ENCODE measurements at regions not wholly inside any gene's neighbourhood (a gene's known extent, or its start where the extent isn't known, plus 50 kb on each side); places are given as distances from the start of the nearest gene placed in this dataset.
"Not testable (repeated sequence)": the region's sequence is repeated elsewhere in the genome, so short reads cannot be mapped to it uniquely, and the experiment has no call there.

GRCh38 chr2:128596396-128597120 is 277.9 kb upstream of the HS6ST1 start:
- H3K4me3 ChIP-seq (ENCODE audit: low read length): no peak overlapping the region
- no peak for DNase-seq (ENCODE audit: low read depth)
- TF ChIP-seq, protein P1, sequence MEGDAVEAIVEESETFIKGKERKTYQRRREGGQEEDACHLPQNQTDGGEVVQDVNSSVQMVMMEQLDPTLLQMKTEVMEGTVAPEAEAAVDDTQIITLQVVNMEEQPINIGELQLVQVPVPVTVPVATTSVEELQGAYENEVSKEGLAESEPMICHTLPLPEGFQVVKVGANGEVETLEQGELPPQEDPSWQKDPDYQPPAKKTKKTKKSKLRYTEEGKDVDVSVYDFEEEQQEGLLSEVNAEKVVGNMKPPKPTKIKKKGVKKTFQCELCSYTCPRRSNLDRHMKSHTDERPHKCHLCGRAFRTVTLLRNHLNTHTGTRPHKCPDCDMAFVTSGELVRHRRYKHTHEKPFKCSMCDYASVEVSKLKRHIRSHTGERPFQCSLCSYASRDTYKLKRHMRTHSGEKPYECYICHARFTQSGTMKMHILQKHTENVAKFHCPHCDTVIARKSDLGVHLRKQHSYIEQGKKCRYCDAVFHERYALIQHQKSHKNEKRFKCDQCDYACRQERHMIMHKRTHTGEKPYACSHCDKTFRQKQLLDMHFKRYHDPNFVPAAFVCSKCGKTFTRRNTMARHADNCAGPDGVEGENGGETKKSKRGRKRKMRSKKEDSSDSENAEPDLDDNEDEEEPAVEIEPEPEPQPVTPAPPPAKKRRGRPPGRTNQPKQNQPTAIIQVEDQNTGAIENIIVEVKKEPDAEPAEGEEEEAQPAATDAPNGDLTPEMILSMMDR (conservative IDR thresholded peaks at IDR 0.05; ENCODE audit: low read length): no peak

GRCh38 chr2:128597121-128597762 is 278.6 kb upstream of the HS6ST1 start:
- TF ChIP-seq, protein P1 (conservative IDR thresholded peaks at IDR 0.05; ENCODE audit: low read length): no peak
- H3K4me3 ChIP-seq (ENCODE audit: low read length): no peak overlapping the region
- DNase-seq (ENCODE audit: low read depth): no peak

DNA sequence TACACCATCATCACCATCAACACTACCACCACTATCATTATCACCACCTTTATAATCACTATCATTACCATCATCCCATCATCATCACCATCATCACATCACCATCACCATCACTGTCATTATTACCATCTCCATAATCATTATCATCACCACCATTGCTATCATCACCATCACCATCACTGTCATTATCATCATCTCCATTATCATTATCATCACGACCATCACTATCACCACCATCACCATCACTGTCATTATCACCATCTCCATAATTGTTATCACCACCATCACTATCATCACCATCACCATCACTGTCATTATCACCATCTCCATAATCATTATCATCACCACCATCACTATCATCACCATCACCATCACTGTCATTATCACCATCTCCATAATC is 279.6 kb upstream of the HS6ST1 start:
- DNase-seq (ENCODE audit: low read depth); H3K4me3 ChIP-seq (ENCODE audit: low read length): not testable (repeated sequence)

GRCh38 chr2:128598862-128599441 is 280.3 kb upstream of the HS6ST1 start:
- H3K4me3 ChIP-seq (ENCODE audit: low read length): no peak overlapping the region
- TF ChIP-seq, protein P1 (conservative IDR thresholded peaks at IDR 0.05; ENCODE audit: low read length): no peak
- no peak for DNase-seq (ENCODE audit: low read depth)

DNA sequence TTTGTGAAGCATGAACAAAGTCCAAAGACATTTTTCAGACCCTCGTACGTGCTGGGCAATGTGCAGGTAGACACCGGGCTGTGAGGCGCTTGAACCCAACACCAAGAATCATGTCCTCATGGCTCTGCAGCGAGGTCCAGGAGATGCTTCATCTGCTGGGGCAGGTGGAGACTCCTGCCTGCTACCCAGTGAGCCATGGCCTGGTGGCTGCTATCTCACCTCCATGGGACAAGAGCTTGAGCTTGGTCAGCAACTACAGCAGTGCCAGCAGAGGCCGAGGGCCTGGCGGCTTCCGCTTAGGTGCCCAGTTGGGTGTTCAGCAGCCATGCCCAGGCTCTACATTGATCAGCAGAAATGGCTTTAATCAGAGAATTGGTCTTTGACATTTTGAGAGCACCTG is 281.0 kb upstream of the HS6ST1 start:
- H3K4me3 ChIP-seq (ENCODE audit: low read length): no peak overlapping the region
- TF ChIP-seq, protein P1 (conservative IDR thresholded peaks at IDR 0.05; ENCODE audit: low read length): no peak
- DNase-seq (ENCODE audit: low read depth): no peak

DNA sequence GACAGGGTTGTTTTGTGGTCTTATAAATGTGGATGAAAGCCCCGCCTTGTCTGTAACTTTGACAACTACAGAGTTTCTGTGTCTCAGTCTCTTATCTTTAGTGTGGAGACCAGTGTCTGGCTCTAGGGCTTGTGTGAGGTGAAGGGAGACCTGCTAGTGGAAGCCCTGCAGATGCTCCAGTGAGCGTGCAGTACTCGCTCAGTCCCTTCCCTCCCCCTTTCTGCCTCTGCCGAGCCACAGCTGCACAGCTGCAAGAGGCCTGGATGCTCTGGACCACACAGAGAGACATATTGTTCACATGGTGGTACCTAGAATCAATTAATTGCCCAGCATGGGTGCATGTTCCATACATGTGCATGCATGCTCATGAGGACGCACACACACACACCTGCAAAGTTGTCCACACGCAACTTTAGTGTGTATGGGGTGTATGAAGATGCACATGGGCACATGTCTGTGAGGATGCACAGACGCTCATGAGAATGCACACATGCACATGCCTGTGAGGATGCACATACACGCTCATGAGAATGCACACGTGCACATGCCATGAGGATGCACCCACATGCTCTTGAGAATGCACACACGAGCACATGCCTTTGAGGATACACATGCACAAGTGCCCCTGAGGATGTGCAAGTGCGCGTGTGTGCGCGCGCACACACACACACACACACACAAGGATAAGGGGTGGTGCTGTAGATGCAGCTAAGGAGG is 282.1 kb upstream of the HS6ST1 start:
- TF ChIP-seq, protein P1 (conservative IDR thresholded peaks at IDR 0.05; ENCODE audit: low read length): no peak
- no peak for DNase-seq (ENCODE audit: low read depth)
- no peak overlapping the region for H3K4me3 ChIP-seq (ENCODE audit: low read length)

- H3K4me3 ChIP-seq (ENCODE audit: low read length): no peak overlapping the region
- DNase-seq (ENCODE audit: low read depth): no peak
- TF ChIP-seq, protein P1 (conservative IDR thresholded peaks at IDR 0.05; ENCODE audit: low read length): no peak
These were observed 282.8 kb upstream of the HS6ST1 start for GRCh38 chr2:128601298-128602037.

Data from AG10803 (cell line).